22Rv1 (cell line): ENCODE measurements at regions not wholly inside any gene's neighbourhood (a gene's known extent, or its start where the extent isn't known, plus 50 kb on each side); places are given as distances from the start of the nearest gene placed in this dataset.
"Not testable (repeated sequence)": the region's sequence is repeated elsewhere in the genome, so short reads cannot be mapped to it uniquely, and the experiment has no call there.

ENCODE experiments used
- ZFX ChIP-seq: fragments of 450-650 bp; IDR thresholded peaks from 2 replicates; pipeline ENCODE4 v1.6.1; 2017; ENCODE audit warnings: antibody characterized with exemption, borderline replicate concordance
- TF ChIP-seq, protein P1 (sequence below): fragments of 450-650 bp; IDR thresholded peaks from 2 replicates; pipeline ENCODE4 v1.5.1; 2017; ENCODE audit warnings: mild to moderate bottlenecking

- TF ChIP-seq, protein P1, sequence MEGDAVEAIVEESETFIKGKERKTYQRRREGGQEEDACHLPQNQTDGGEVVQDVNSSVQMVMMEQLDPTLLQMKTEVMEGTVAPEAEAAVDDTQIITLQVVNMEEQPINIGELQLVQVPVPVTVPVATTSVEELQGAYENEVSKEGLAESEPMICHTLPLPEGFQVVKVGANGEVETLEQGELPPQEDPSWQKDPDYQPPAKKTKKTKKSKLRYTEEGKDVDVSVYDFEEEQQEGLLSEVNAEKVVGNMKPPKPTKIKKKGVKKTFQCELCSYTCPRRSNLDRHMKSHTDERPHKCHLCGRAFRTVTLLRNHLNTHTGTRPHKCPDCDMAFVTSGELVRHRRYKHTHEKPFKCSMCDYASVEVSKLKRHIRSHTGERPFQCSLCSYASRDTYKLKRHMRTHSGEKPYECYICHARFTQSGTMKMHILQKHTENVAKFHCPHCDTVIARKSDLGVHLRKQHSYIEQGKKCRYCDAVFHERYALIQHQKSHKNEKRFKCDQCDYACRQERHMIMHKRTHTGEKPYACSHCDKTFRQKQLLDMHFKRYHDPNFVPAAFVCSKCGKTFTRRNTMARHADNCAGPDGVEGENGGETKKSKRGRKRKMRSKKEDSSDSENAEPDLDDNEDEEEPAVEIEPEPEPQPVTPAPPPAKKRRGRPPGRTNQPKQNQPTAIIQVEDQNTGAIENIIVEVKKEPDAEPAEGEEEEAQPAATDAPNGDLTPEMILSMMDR, result not testable (repeated sequence)
- not testable (repeated sequence) for TF ChIP-seq ZFX
Observed at GRCh38 chr1:149408404-149408803, 66.4 kb upstream of the NBPF19 start.
